ENCODE measurements at regions not wholly inside any gene's neighbourhood (a gene's known extent, or its start where the extent isn't known, plus 50 kb on each side); places are given as distances from the start of the nearest gene placed in this dataset.

- TF ChIP-seq SIX5 (IDR thresholded peaks at IDR 0.05; ENCODE audit: borderline replicate concordance in 1 of 2, insufficient read depth in 1 of 2, low read depth in 1 of 2, low read length in 2 of 2) (no peak), PURB (CRISPR knock-in tag; IDR thresholded peaks at IDR 0.05; ENCODE audit: low read depth) (no peak), NFRKB (IDR thresholded peaks at IDR 0.05; ENCODE audit: low read depth) (peak; percentile 78; the same call in 1 of the 2 replicates), CREBBP (IDR thresholded peaks at IDR 0.05; ENCODE audit: low read depth, low read length) (no peak), LEF1 (IDR thresholded peaks at IDR 0.05) (peak; percentile 85; the same call in 1 of the 2 replicates), THRA (IDR thresholded peaks at IDR 0.05) (no peak), BCOR (IDR thresholded peaks at IDR 0.05) (no peak), ZNF644 (tag; IDR thresholded peaks at IDR 0.05; ENCODE audit: low read depth) (peak; percentile 59; the same call in 1 of the 2 replicates), GTF2E2 (tag; IDR thresholded peaks at IDR 0.05) (no peak), POLR2AphosphoS2 (IDR thresholded peaks at IDR 0.05; ENCODE audit: low read length) (no peak), ZNF609 (CRISPR knock-in tag; IDR thresholded peaks at IDR 0.05; ENCODE audit: borderline replicate concordance) (no peak), POLR2H (tag; IDR thresholded peaks at IDR 0.05; ENCODE audit: low read depth) (peak; percentile 81), RFX1 (IDR thresholded peaks at IDR 0.05) (no peak), KDM5B (IDR thresholded peaks at IDR 0.05; ENCODE audit: insufficient replicate concordance, low read depth, low read length) (no peak), PTRF (tag; IDR thresholded peaks at IDR 0.05) (no peak), TRIM25 (IDR thresholded peaks at IDR 0.05; ENCODE audit: borderline replicate concordance) (no peak), PYGO2 (tag; IDR thresholded peaks at IDR 0.05) (no peak)
These were observed 238.7 kb upstream of the P2RY1 start (continued) for GRCh38 chr3:152595975-152596821.

All from K562 (cell line).